ENCODE measurements at regions not wholly inside any gene's neighbourhood (a gene's known extent, or its start where the extent isn't known, plus 50 kb on each side); places are given as distances from the start of the nearest gene placed in this dataset.

GRCh38 chr2:106599540-106599939 lies 112.4 kb downstream of the CD8B2 start:
- POLR2A ChIA-PET, result no interaction called here

GRCh38 chr2:106602042-106602441 lies 114.9 kb downstream of the CD8B2 start:
- DNase-seq (no peak), ATAC-seq (no peak)
- Mint-ChIP-seq H3K36me3 (ENCODE audit: low read depth) (no peaks in the 10 kb centered on the region), H3K4me1 (ENCODE audit: low read depth) (no peaks in the 10 kb centered on the region), H3K4me3 (no peak overlapping the region), H3K27me3 (ENCODE audit: low read depth) (peaks cover 8% of the 10 kb centered on the region), H3K9me3 (ENCODE audit: insufficient read depth) (no peaks in the 10 kb centered on the region), H3K27ac (no peak overlapping the region)
- CTCF ChIA-PET, result no interaction called here
- POLR2A ChIA-PET, result no interaction called here

More at GRCh38 chr2:106599540-106599939, 112.4 kb downstream of the CD8B2 start:
- Mint-ChIP-seq H3K4me1 (ENCODE audit: low read depth) (no peaks in the 10 kb centered on the region), H3K27me3 (ENCODE audit: low read depth) (peaks cover 8% of the 10 kb centered on the region), H3K9me3 (ENCODE audit: insufficient read depth) (no peaks in the 10 kb centered on the region), H3K4me3 (no peak overlapping the region), H3K27ac (no peak overlapping the region), H3K36me3 (ENCODE audit: low read depth) (no peaks in the 10 kb centered on the region)
- CTCF ChIA-PET, result interaction anchor here (2.4 kb wide), 1 partner anchor 17 kb away, joined by 8 read pairs; no protein-coding TSS in a partner anchor
- DNase-seq (no peak), ATAC-seq (no peak)

DNA sequence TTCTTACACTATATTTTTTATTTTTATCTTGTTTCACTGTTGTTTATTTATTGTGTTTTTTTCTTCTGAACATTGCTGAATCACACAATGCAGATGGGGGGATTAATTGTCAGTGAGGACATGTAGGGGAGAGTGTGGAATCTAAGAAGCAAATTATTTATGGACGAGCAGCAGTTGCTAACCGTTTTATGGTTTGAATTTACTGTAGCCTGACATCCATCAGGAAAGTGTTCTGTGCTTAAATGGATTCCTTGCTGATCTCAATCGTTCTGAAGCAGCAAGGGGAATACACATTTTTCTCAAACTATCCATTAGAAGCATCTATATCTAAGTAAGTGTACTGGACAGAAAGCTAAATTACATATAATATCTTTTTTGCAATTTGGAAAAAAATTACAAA lies 119.5 kb downstream of the CD8B2 start:
- DNase-seq (no peak), ATAC-seq (no peak)
- Mint-ChIP-seq H3K36me3 (ENCODE audit: low read depth) (no peaks in the 10 kb centered on the region), H3K27me3 (ENCODE audit: low read depth) (peaks cover 6% of the 10 kb centered on the region), H3K9me3 (ENCODE audit: insufficient read depth) (no peaks in the 10 kb centered on the region), H3K27ac (no peak overlapping the region), H3K4me1 (ENCODE audit: low read depth) (no peaks in the 10 kb centered on the region), H3K4me3 (no peak overlapping the region)
- POLR2A ChIA-PET, result no interaction called here
- CTCF ChIA-PET, result no interaction called here

DNA sequence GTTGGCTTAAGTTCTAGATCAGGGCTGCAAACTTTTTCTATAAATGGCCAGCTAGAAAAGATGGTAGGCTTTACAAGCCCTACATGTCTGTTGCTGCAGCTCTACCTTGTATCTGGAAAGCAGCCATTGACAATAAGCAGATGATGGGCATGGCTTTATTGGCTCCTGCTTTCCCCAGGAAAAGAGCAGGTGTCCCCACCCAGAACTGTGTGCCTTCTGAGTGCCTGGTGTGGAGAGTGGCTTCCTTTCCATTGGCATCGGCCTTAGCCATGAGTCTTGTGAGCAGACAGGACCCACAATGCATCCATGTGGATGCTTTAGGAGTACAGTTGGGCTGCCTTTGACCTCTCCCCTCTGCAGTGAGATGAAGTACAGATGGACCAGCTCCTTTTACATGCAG lies 120.2 kb downstream of the CD8B2 start:
- ChIA-PET POLR2A (no interaction called here), CTCF (interaction anchor here (1.2 kb wide), 1 partner anchor 35 kb away, joined by 3 read pairs; no protein-coding TSS in a partner anchor)
- no peaks in the 10 kb centered on the region for H3K4me1 Mint-ChIP-seq (ENCODE audit: low read depth)
- H3K9me3 Mint-ChIP-seq (ENCODE audit: insufficient read depth), result no peaks in the 10 kb centered on the region
- H3K27me3 Mint-ChIP-seq (ENCODE audit: low read depth), result peaks cover 6% of the 10 kb centered on the region
- no peaks in the 10 kb centered on the region for H3K36me3 Mint-ChIP-seq (ENCODE audit: low read depth)
- no peak overlapping the region for H3K27ac Mint-ChIP-seq
- ATAC-seq (no peak), DNase-seq (no peak)
- H3K4me3 Mint-ChIP-seq, result no peak overlapping the region

GRCh38 chr2:106609780-106610179 lies 122.6 kb downstream of the CD8B2 start:
- H3K36me3 Mint-ChIP-seq (ENCODE audit: low read depth), result no peaks in the 10 kb centered on the region
- no peak for ATAC-seq
- H3K27me3 Mint-ChIP-seq (ENCODE audit: low read depth), result peaks cover 4% of the 10 kb centered on the region
- H3K27ac Mint-ChIP-seq, result no peak overlapping the region
- no peaks in the 10 kb centered on the region for H3K4me1 Mint-ChIP-seq (ENCODE audit: low read depth)
- no peaks in the 10 kb centered on the region for H3K9me3 Mint-ChIP-seq (ENCODE audit: insufficient read depth)
- H3K4me3 Mint-ChIP-seq, result no peak overlapping the region
- ChIA-PET POLR2A (no interaction called here), CTCF (no interaction called here)
- no peak for DNase-seq

- CTCF ChIA-PET, result no interaction called here
- H3K9me3 Mint-ChIP-seq (ENCODE audit: insufficient read depth), result no peaks in the 10 kb centered on the region
- no peak for DNase-seq
- H3K36me3 Mint-ChIP-seq (ENCODE audit: low read depth), result no peaks in the 10 kb centered on the region
- POLR2A ChIA-PET, result no interaction called here
- H3K4me3 Mint-ChIP-seq, result no peak overlapping the region
- no peaks in the 10 kb centered on the region for H3K4me1 Mint-ChIP-seq (ENCODE audit: low read depth)
- no peak overlapping the region for H3K27ac Mint-ChIP-seq
- no peak for ATAC-seq
- peaks cover 9% of the 10 kb centered on the region for H3K27me3 Mint-ChIP-seq (ENCODE audit: low read depth)
Observed at GRCh38 chr2:106614511-106615291, 127.5 kb downstream of the CD8B2 start.

DNA sequence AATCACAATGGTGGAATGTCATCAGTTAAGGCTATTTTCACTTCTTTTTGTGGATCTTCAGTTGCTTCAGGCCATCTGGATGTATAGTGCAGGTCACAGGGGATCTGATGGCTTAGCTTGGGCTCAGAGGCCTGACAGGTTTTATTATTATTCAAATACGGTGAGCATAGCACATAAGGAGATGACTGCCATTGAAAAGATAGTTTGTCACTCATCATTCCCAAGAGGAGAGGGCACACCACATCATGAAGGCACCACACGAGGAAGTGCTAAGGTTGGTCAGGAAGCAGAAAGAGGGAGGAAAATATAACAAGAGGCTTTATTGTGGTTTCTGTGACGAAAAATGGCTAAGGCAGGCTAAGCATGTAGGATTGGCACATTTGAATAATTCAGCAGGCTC lies 131.4 kb downstream of the CD8B2 start:
- Mint-ChIP-seq H3K4me1 (ENCODE audit: low read depth) (no peaks in the 10 kb centered on the region), H3K27me3 (ENCODE audit: low read depth) (peaks cover 11% of the 10 kb centered on the region), H3K9me3 (ENCODE audit: insufficient read depth) (no peaks in the 10 kb centered on the region), H3K36me3 (ENCODE audit: low read depth) (no peaks in the 10 kb centered on the region), H3K27ac (no peak overlapping the region), H3K4me3 (no peak overlapping the region)
- POLR2A ChIA-PET, result no interaction called here
- ATAC-seq (no peak), DNase-seq (no peak)
- CTCF ChIA-PET, result no interaction called here

DNA sequence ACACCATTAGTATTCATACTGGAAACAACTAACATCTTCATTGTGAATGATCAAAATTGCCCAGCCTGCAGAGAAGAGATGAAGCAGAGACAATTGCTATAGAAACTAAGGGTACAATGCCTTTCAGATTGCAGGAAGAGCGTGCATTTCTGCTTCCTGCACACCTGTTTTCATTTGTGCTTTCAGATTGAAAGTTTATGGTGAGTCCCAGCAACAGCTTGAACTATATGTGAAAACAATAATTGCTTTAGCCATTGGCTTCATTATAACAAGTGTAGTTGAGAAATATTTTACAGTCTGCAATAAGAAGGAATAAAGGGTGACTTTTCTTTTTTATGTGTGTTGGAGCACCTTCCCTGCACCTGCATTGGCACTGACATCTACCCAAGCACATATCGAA lies 136.3 kb downstream of the CD8B2 start:
- CTCF ChIA-PET, result no interaction called here
- DNase-seq (no peak), ATAC-seq (no peak)
- POLR2A ChIA-PET, result no interaction called here
- peaks cover 11% of the 10 kb centered on the region for H3K27me3 Mint-ChIP-seq (ENCODE audit: low read depth)
- H3K9me3 Mint-ChIP-seq (ENCODE audit: insufficient read depth), result no peaks in the 10 kb centered on the region
- no peak overlapping the region for H3K4me3 Mint-ChIP-seq
- no peak overlapping the region for H3K27ac Mint-ChIP-seq
- no peaks in the 10 kb centered on the region for H3K4me1 Mint-ChIP-seq (ENCODE audit: low read depth)
- peaks cover 2% of the 10 kb centered on the region for H3K36me3 Mint-ChIP-seq (ENCODE audit: low read depth)

DNA sequence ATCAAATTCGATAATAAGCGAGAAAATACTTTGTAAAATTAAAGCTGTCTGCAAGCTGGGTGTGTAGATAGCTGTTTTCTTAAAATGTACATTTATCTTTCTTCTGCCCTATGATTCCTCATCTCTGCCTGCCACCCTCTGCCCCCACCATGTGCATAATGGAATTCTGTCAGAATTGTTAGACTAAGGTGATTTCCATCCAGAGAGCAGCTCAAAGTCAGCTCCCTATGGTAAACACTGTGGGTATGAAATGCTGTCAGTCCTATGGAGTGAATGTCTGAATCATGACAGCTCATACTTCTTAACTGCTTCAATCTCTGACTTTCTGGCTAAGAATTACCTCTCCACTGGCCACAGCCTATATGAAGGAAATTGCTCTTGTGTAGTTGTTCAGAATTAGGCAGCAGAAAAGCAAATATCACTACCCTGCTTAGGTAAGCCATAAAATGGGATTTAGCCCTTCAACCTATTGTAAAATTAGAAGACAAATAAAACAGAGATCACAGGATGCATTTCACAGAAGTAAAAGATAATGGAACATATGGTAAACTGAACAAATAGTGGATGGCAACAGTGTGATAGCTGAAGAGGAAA lies 137.7 kb downstream of the CD8B2 start:
- Mint-ChIP-seq H3K27ac (no peak overlapping the region), H3K36me3 (ENCODE audit: low read depth) (peaks cover 2% of the 10 kb centered on the region), H3K4me3 (no peak overlapping the region), H3K27me3 (ENCODE audit: low read depth) (peaks cover 8% of the 10 kb centered on the region), H3K4me1 (ENCODE audit: low read depth) (no peaks in the 10 kb centered on the region), H3K9me3 (ENCODE audit: insufficient read depth) (no peaks in the 10 kb centered on the region)
- ChIA-PET CTCF (interaction anchor here (0.6 kb wide), 1 partner anchor 12 kb away, joined by 3 read pairs; no protein-coding TSS in a partner anchor), POLR2A (no interaction called here)
- DNase-seq (no peak), ATAC-seq (no peak)

DNA sequence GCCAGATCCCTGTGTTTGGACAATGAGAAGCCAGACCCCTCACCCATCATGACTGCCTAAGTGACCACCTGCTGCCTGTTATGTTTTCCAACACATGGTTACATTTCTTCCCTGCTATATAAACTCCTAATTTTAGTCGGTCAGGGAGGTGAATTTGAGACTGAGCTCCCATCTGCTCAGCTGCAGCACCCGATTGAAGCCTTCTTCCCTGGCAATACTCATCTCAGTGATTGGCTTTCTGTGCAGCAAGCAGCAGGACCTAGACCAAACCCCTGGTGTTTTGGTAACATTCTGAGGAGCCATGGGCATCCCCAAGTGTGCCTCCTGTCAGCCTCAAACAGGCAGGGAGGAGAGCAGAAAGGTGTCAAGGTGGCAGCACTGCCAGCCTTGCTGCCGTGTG lies 141.2 kb downstream of the CD8B2 start:
- H3K9me3 Mint-ChIP-seq (ENCODE audit: insufficient read depth), result no peaks in the 10 kb centered on the region
- CTCF ChIA-PET, result no interaction called here
- H3K4me3 Mint-ChIP-seq, result no peak overlapping the region
- POLR2A ChIA-PET, result no interaction called here
- DNase-seq, result no peak
- peaks cover 6% of the 10 kb centered on the region for H3K27me3 Mint-ChIP-seq (ENCODE audit: low read depth)
- H3K36me3 Mint-ChIP-seq (ENCODE audit: low read depth), result peaks cover 2% of the 10 kb centered on the region
- H3K4me1 Mint-ChIP-seq (ENCODE audit: low read depth), result no peaks in the 10 kb centered on the region
- ATAC-seq, result no peak
- H3K27ac Mint-ChIP-seq, result no peak overlapping the region

DNA sequence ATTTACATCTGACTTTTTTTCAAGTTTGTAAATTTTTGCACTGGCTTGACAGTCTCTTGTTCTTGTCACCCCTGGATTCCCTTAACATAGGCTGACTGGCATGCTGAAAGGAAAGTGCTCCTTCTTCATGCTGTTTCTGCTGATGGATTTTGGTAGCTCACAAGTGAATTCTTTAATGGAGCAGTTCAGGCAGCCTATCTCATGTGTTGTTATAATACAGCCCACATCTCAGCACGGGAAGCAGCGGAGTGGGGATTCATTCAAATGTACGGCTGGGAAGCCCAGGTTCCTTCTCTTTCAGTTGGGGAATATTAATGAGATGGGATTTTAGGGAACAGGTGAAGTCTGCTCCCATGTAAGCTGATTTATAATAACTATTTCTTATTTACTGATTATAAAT lies 142.8 kb downstream of the CD8B2 start:
- peaks cover 6% of the 10 kb centered on the region for H3K27me3 Mint-ChIP-seq (ENCODE audit: low read depth)
- POLR2A ChIA-PET, result no interaction called here

DNA sequence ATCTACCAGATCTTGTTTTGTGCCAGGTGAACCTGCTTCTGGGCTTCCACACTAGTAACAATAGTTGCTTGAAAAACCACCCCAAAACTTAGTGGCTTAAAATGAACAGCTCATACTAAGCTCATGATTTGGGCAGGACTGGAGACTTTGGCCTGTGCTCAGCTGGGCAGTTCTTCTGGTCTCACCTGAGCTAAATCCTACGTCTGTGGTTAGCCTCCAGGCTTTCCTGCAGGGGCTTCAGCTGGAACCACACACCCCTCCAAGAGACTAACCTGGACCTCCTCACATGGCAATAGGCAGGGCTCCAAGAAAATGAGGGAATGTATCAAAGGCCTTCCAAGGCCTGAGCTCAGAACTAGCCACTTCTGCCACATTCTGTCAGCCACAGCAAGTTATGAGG lies 144.1 kb downstream of the CD8B2 start:
- ChIA-PET CTCF (no interaction called here), POLR2A (no interaction called here)
- H3K9me3 Mint-ChIP-seq (ENCODE audit: insufficient read depth), result no peaks in the 10 kb centered on the region
- H3K27me3 Mint-ChIP-seq (ENCODE audit: low read depth), result peaks cover 2% of the 10 kb centered on the region
- DNase-seq (no peak), ATAC-seq (no peak)
- H3K36me3 Mint-ChIP-seq (ENCODE audit: low read depth), result peaks cover 2% of the 10 kb centered on the region
- no peak overlapping the region for H3K4me3 Mint-ChIP-seq
- no peak overlapping the region for H3K27ac Mint-ChIP-seq
- H3K4me1 Mint-ChIP-seq (ENCODE audit: low read depth), result no peaks in the 10 kb centered on the region

More for the DNA sequence above, 142.8 kb downstream of the CD8B2 start:
- DNase-seq (no peak), ATAC-seq (no peak)
- H3K4me3 Mint-ChIP-seq, result no peak overlapping the region
- H3K9me3 Mint-ChIP-seq (ENCODE audit: insufficient read depth), result no peaks in the 10 kb centered on the region
- H3K4me1 Mint-ChIP-seq (ENCODE audit: low read depth), result no peaks in the 10 kb centered on the region
- H3K36me3 Mint-ChIP-seq (ENCODE audit: low read depth), result peaks cover 2% of the 10 kb centered on the region
- H3K27ac Mint-ChIP-seq, result no peak overlapping the region
- CTCF ChIA-PET, result no interaction called here
